Small intestine (tissue), 7 donors: ENCODE measurements at regions not wholly inside any gene's neighbourhood (a gene's known extent, or its start where the extent isn't known, plus 50 kb on each side); places are given as distances from the start of the nearest gene placed in this dataset.

ENCODE experiments used
- DNase-seq, 2 donors: peaks; one replicate each; pipeline versions ENCODE4 v3.0.0 to v3.0.0-alpha.2; 2013
- FAIRE-seq: peaks from 2 replicates; lab custom pipeline; 2012; peaks lifted over from hg19 to GRCh38; lab: Jason Lieb, UNC
- H3K27ac ChIP-seq, 3 donors: one replicate each; pipeline ENCODE4 v1.5.1; 2013; ENCODE audit warnings: low read length in 2 of 3, mild to moderate bottlenecking in 2 of 3, control low read depth in 1 of 3, inconsistent platforms in 1 of 3, low read depth in 1 of 3, moderate library complexity in 1 of 3
- H3K27me3 ChIP-seq, 3 donors: one replicate each; pipeline ENCODE4 v1.6.1; 2013; ENCODE audit warnings: low read length in 3 of 3, inconsistent platforms in 1 of 3; ENCODE audit not compliant: control insufficient read depth in 3 of 3, insufficient read depth in 3 of 3
- H3K36me3 ChIP-seq, 3 donors: one replicate each; pipeline ENCODE4 v1.6.1; 2013; ENCODE audit warnings: low read length in 3 of 3, inconsistent platforms in 1 of 3, low read depth in 1 of 3, mild to moderate bottlenecking in 1 of 3, moderate library complexity in 1 of 3; ENCODE audit not compliant: control insufficient read depth in 3 of 3, insufficient read depth in 2 of 3
- H3K4me1 ChIP-seq, 3 donors: one replicate each; pipeline ENCODE4 v1.6.1; 2013; ENCODE audit warnings: low read length in 2 of 3, inconsistent platforms in 1 of 3, low read depth in 1 of 3, mild to moderate bottlenecking in 1 of 3, moderate library complexity in 1 of 3; ENCODE audit not compliant: control insufficient read depth in 3 of 3, insufficient read depth in 2 of 3
- H3K4me3 ChIP-seq, 3 donors: one replicate each; pipeline ENCODE4 v1.5.1; 2013; ENCODE audit warnings: low read length in 3 of 3, control low read depth in 1 of 3, inconsistent platforms in 1 of 3, low read depth in 1 of 3, mild to moderate bottlenecking in 1 of 3, moderate library complexity in 1 of 3
- H3K9me3 ChIP-seq, 2 donors: one replicate each; pipeline ENCODE4 v1.6.1; 2013; ENCODE audit warnings: low read depth in 1 of 2, low read length in 1 of 2; ENCODE audit not compliant: control insufficient read depth in 2 of 2, insufficient read depth in 1 of 2
- WGBS, 3 donors: extraction: QIAGEN DNeasy Blood & Tissue Kit; methylation state at CpG; one replicate each; pipeline ENCODE4 v1.1.7; 2013; 5-methylcytosine and 5-hydroxymethylcytosine counted together
- donor health status: healthy with polysubstance abuse.
- donor health status: control.
- donor health status: control.
- donor health status: Bipolar disorder and iron deficiency.
- donor health status: healthy.

- no peaks in the 10 kb centered on the region for H3K9me3 ChIP-seq
- peaks cover 0 to 66% (median 3%) of the 10 kb centered on the region in 3 donors for H3K27me3 ChIP-seq
- 2 to 11% (median 4%) methylated on average over 39 to 43 of the region's 43 CpGs for WGBS, 3 donors
- peak overlapping the region in 1 of 3 donors; percentile 5 for H3K27ac ChIP-seq
- H3K4me1 ChIP-seq: no peaks in the 10 kb centered on the region
- no peaks in the 10 kb centered on the region for H3K36me3 ChIP-seq
- FAIRE-seq: no peak
- peak overlapping the region in 2 of 3 donors; percentile 7 to 34 for H3K4me3 ChIP-seq
- DNase-seq: no peak
Observed at GRCh38 chr6:165988757-165989456, 178.7 kb downstream of the TBXT start.

- DNase-seq (no peak), FAIRE-seq (no peak)
- Histone ChIP-seq H3K9me3 (no peaks in the 10 kb centered on the region), H3K27me3 (peaks cover 0 to 66% (median 3%) of the 10 kb centered on the region in 3 donors), H3K27ac (peak overlapping the region in 1 of 3 donors; percentile 5), H3K4me1 (no peaks in the 10 kb centered on the region), H3K4me3 (peak overlapping the region in 1 of 3 donors; percentile 34), H3K36me3 (no peaks in the 10 kb centered on the region)
- 0 to 5% (median 1%) methylated on average over 14 to 29 of the region's 29 CpGs for WGBS, 3 donors
Observed at GRCh38 chr6:165988302-165988756, 179.3 kb downstream of the TBXT start.

GRCh38 chr6:165987483-165988301, 180.0 kb downstream of the TBXT start:
- WGBS, 3 donors: 1% methylated on average over 46 to 51 of the region's 51 CpGs
- peak overlapping the region in 1 of 3 donors; percentile 78 for H3K27ac ChIP-seq
- H3K36me3 ChIP-seq: no peaks in the 10 kb centered on the region
- H3K4me3 ChIP-seq: peak overlapping the region in 2 of 3 donors; percentile 8 to 34
- no peaks in the 10 kb centered on the region for H3K9me3 ChIP-seq
- DNase-seq: peak; percentile 3 to 42
- no peaks in the 10 kb centered on the region for H3K4me1 ChIP-seq
- H3K27me3 ChIP-seq: peaks cover 0 to 66% (median 3%) of the 10 kb centered on the region in 3 donors
- no peak for FAIRE-seq

- 0 to 1% (median 1%) methylated on average over 26 to 27 of the region's 27 CpGs for WGBS, 3 donors
Observed at GRCh38 chr6:165986914-165987482, 180.7 kb downstream of the TBXT start.

GRCh38 chr6:165986311-165986913, 181.2 kb downstream of the TBXT start:
- 3 to 10% (median 8%) methylated on average over 7 to 8 of the region's 8 CpGs for WGBS, 3 donors
- Histone ChIP-seq H3K27ac (no peak overlapping the region), H3K4me3 (no peak overlapping the region), H3K36me3 (no peaks in the 10 kb centered on the region), H3K4me1 (no peaks in the 10 kb centered on the region), H3K27me3 (peaks cover 0 to 63% (median 3%) of the 10 kb centered on the region in 3 donors), H3K9me3 (no peaks in the 10 kb centered on the region)
- FAIRE-seq (no peak), DNase-seq (no peak)

More at GRCh38 chr6:165986914-165987482, 180.7 kb downstream of the TBXT start:
- no peak for FAIRE-seq
- Histone ChIP-seq H3K4me1 (no peaks in the 10 kb centered on the region), H3K4me3 (peak overlapping the region in 2 of 3 donors; percentile 8 to 34), H3K27me3 (peaks cover 0 to 66% (median 3%) of the 10 kb centered on the region in 3 donors), H3K9me3 (no peaks in the 10 kb centered on the region), H3K27ac (peak overlapping the region in 1 of 3 donors; percentile 14), H3K36me3 (no peaks in the 10 kb centered on the region)
- DNase-seq: no peak

- Histone ChIP-seq H3K9me3 (no peaks in the 10 kb centered on the region), H3K36me3 (no peaks in the 10 kb centered on the region), H3K27ac (no peak overlapping the region), H3K4me3 (no peak overlapping the region), H3K27me3 (peaks cover 0 to 60% (median 3%) of the 10 kb centered on the region in 3 donors), H3K4me1 (no peaks in the 10 kb centered on the region)
- no peak for FAIRE-seq
- WGBS, 3 donors: 20 to 53% (median 45%) methylated on average over 14 of the region's 14 CpGs
- no peak for DNase-seq
Observed at GRCh38 chr6:165985806-165986299, 181.8 kb downstream of the TBXT start.

- Histone ChIP-seq H3K27me3 (peaks cover 0 to 55% (median 3%) of the 10 kb centered on the region in 3 donors), H3K36me3 (no peaks in the 10 kb centered on the region), H3K4me1 (no peaks in the 10 kb centered on the region), H3K4me3 (no peak overlapping the region), H3K9me3 (no peaks in the 10 kb centered on the region), H3K27ac (no peak overlapping the region)
- WGBS, 3 donors: 66 to 74% (median 67%) methylated on average over 7 of the region's 7 CpGs
- DNase-seq: no peak
- FAIRE-seq: no peak
Observed at GRCh38 chr6:165985281-165985805, 182.3 kb downstream of the TBXT start.
